IPS-11a (cell line): ENCODE measurements at regions not wholly inside any gene's neighbourhood (a gene's known extent, or its start where the extent isn't known, plus 50 kb on each side); places are given as distances from the start of the nearest gene placed in this dataset.

Source experiments
- H3K4me3 ChIP-seq: one replicate; pipeline ENCODE4 v1.5.1; 2013; ENCODE audit warnings: low read depth, low read length, control low read depth

GRCh38 chr22:27635435-27635834, 166.1 kb downstream of the MN1 start:
- H3K4me3 ChIP-seq, result no peak overlapping the region

GRCh38 chr22:27635852-27636251, 165.7 kb downstream of the MN1 start:
- no peak overlapping the region for H3K4me3 ChIP-seq

GRCh38 chr22:27636716-27637508, 164.6 kb downstream of the MN1 start:
- no peak overlapping the region for H3K4me3 ChIP-seq

GRCh38 chr22:27637604-27638003, 164.0 kb downstream of the MN1 start:
- H3K4me3 ChIP-seq, result no peak overlapping the region

- H3K4me3 ChIP-seq, result no peak overlapping the region
These were observed 163.0 kb downstream of the MN1 start for GRCh38 chr22:27638329-27639233.

GRCh38 chr22:27639248-27640086, 162.1 kb downstream of the MN1 start:
- no peak overlapping the region for H3K4me3 ChIP-seq

GRCh38 chr22:27641049-27641795, 160.3 kb downstream of the MN1 start:
- no peak overlapping the region for H3K4me3 ChIP-seq

- H3K4me3 ChIP-seq, result no peak overlapping the region
These were observed 159.3 kb downstream of the MN1 start for GRCh38 chr22:27642104-27642800.

- no peak overlapping the region for H3K4me3 ChIP-seq
These were observed 157.6 kb downstream of the MN1 start for GRCh38 chr22:27643907-27644306.

GRCh38 chr22:27644566-27644965, 157.0 kb downstream of the MN1 start:
- H3K4me3 ChIP-seq, result no peak overlapping the region

GRCh38 chr22:27647540-27647939, 154.0 kb downstream of the MN1 start:
- no peak overlapping the region for H3K4me3 ChIP-seq

- H3K4me3 ChIP-seq, result no peak overlapping the region
These were observed 153.5 kb downstream of the MN1 start for GRCh38 chr22:27648074-27648473.

- H3K4me3 ChIP-seq, result no peak overlapping the region
These were observed 152.7 kb downstream of the MN1 start for GRCh38 chr22:27648853-27649252.

- H3K4me3 ChIP-seq, result no peak overlapping the region
These were observed 151.0 kb downstream of the MN1 start for GRCh38 chr22:27650572-27650971.

GRCh38 chr22:27650985-27651384, 150.6 kb downstream of the MN1 start:
- no peak overlapping the region for H3K4me3 ChIP-seq

- no peak overlapping the region for H3K4me3 ChIP-seq
These were observed 150.1 kb downstream of the MN1 start for GRCh38 chr22:27651486-27651885.

- H3K4me3 ChIP-seq, result no peak overlapping the region
These were observed 146.8 kb downstream of the MN1 start for GRCh38 chr22:27654546-27655445.

- H3K4me3 ChIP-seq, result no peak overlapping the region
These were observed 145.9 kb downstream of the MN1 start for GRCh38 chr22:27655582-27656185.
